ENCODE measurements at regions not wholly inside any gene's neighbourhood (a gene's known extent, or its start where the extent isn't known, plus 50 kb on each side); places are given as distances from the start of the nearest gene placed in this dataset.

DNA sequence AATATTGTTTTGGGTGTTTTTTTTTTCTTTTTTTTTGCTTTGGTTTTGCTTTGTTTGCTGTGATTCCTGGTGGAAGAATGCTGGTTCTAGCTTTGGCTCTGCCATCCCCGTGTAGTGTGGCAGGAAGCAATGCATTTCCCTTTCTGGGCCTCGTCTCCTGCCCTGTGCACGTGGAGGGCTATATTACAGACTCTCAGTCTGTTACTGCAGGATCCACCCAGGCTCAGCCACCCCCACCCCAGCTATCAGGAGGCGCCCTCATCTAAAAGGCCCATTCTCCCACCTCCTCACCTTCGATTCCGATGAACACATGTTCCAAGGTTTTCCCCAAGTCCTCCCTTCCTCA lies 152.3 kb downstream of the TFCP2L1 start:
- BruUV-seq (replicated peaks): no TSS peak
- H3K4me3 ChIP-seq: no peak overlapping the region
- H3F3A ChIP-seq (ENCODE audit: insufficient read depth, low read depth): peaks cover 3% of the 10 kb centered on the region; the same call in 1 of the 2 replicates
- POLR2A ChIA-PET (ENCODE audit: unreplicated experiment): no interaction called here
- intact Hi-C loops (cut with micrococcal nuclease; ENCODE audit: unreplicated experiment): no loop called here
- DNase-seq: no peak
- no peaks in the 10 kb centered on the region for H3K36me3 ChIP-seq (ENCODE audit: low read depth)
- no peaks in the 10 kb centered on the region for H3K9me2 ChIP-seq (ENCODE audit: insufficient read depth)
- no peaks in the 10 kb centered on the region for H3K27me3 ChIP-seq (ENCODE audit: insufficient read depth, low read depth)
- H3K79me2 ChIP-seq (ENCODE audit: low read depth): no peaks in the 10 kb centered on the region
- no peaks in the 10 kb centered on the region for H4K20me1 ChIP-seq (ENCODE audit: insufficient read depth)
- CTCF ChIA-PET: no interaction called here
- TF ChIP-seq, protein P1, sequence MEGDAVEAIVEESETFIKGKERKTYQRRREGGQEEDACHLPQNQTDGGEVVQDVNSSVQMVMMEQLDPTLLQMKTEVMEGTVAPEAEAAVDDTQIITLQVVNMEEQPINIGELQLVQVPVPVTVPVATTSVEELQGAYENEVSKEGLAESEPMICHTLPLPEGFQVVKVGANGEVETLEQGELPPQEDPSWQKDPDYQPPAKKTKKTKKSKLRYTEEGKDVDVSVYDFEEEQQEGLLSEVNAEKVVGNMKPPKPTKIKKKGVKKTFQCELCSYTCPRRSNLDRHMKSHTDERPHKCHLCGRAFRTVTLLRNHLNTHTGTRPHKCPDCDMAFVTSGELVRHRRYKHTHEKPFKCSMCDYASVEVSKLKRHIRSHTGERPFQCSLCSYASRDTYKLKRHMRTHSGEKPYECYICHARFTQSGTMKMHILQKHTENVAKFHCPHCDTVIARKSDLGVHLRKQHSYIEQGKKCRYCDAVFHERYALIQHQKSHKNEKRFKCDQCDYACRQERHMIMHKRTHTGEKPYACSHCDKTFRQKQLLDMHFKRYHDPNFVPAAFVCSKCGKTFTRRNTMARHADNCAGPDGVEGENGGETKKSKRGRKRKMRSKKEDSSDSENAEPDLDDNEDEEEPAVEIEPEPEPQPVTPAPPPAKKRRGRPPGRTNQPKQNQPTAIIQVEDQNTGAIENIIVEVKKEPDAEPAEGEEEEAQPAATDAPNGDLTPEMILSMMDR (conservative IDR thresholded peaks at IDR 0.05): no peak
- no peak overlapping the region for H3K27ac ChIP-seq
- no peaks in the 10 kb centered on the region for H3K9me3 ChIP-seq (ENCODE audit: insufficient read depth, low read depth)
- no peak overlapping the region for H2AFZ ChIP-seq
- H3K4me2 ChIP-seq: no peak overlapping the region
- peaks cover 6% of the 10 kb centered on the region for H3K4me1 ChIP-seq (replicated peaks; ENCODE audit: insufficient read depth)

DNA sequence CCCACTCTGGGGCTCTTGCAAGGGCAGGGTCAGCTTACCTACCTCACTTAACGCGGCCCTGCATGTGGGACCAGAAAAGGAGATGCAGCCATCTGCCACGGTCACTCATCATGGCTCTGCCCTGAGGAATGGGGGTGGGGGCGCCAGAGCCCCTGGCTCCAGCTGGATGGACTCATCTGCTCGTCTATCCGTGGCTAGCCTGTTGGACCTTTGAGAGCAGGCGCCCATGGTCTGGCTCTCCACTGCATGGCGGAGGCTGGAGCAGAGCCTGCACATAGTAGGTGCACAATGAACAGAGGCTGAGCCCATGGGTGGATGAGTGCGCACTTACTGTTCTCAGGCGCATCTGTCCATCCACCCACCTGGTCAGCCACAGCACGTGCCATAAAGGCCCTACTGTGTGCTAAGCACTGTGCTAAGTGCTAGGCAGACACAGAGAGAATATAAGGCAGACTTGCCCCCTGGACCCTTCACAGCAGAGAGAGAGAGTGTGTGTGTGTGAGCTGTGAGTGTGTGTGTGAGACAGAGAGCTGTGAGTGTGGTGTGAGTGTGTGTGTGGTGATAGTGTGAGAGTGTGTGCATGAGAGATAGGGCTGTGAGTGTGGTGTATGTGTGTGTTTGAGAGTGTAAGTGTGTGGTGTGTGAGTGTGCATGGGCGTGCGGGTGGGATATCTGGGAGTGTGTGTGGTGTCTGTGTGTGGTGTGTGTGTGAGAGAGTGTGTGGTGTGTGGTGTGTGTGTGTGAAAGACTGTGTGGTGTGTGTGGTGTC lies 151.3 kb downstream of the TFCP2L1 start:
- ChIA-PET CTCF (no interaction called here), POLR2A (ENCODE audit: unreplicated experiment) (no interaction called here)
- no TSS peak for BruUV-seq (replicated peaks)

DNA sequence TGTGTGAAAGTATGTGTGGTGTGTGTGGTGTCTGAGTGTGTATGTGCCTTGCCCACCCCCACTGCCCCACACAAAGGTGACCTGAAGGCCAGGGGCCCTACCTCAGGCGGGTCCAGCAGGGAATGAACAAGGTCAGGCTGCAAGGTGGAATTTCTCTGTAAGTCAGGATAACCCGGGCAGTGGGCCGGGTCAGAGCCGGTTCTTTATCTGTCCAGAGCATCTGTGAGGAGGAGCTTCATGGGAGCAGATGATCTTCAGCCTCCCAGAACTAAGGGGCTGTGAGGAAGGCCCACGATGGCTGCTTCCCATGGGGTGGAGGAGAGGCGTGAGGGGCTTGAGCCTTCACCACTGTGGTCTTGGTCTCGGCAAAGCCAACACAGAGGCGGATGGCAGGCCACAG lies 150.3 kb downstream of the TFCP2L1 start:
- Histone ChIP-seq H3K4me1 (replicated peaks; ENCODE audit: insufficient read depth) (no peaks in the 10 kb centered on the region), H3K79me2 (ENCODE audit: low read depth) (no peaks in the 10 kb centered on the region), H3K4me2 (no peak overlapping the region), H4K20me1 (ENCODE audit: insufficient read depth) (no peaks in the 10 kb centered on the region), H3K27ac (no peak overlapping the region), H3F3A (ENCODE audit: insufficient read depth, low read depth) (peaks cover 1% of the 10 kb centered on the region; the same call in 1 of the 2 replicates), H2AFZ (no peak overlapping the region), H3K36me3 (ENCODE audit: low read depth) (no peaks in the 10 kb centered on the region), H3K9me3 (ENCODE audit: insufficient read depth, low read depth) (peaks cover 2% of the 10 kb centered on the region; the same call in 1 of the 2 replicates), H3K27me3 (ENCODE audit: insufficient read depth, low read depth) (no peaks in the 10 kb centered on the region), H3K4me3 (no peak overlapping the region), H3K9me2 (ENCODE audit: insufficient read depth) (no peaks in the 10 kb centered on the region)
- intact Hi-C loops (cut with micrococcal nuclease; ENCODE audit: unreplicated experiment): no loop called here
- CTCF ChIA-PET: no interaction called here
- no peak for TF ChIP-seq EZH2 (IDR thresholded peaks at IDR 0.05; ENCODE audit: low read depth)
- TF ChIP-seq, protein P1 (conservative IDR thresholded peaks at IDR 0.05): no peak
- POLR2A ChIA-PET (ENCODE audit: unreplicated experiment): interaction anchor here (0.6 kb wide), 1 partner anchor 1882 kb away, joined by 3 read pairs; no protein-coding TSS in a partner anchor
- no peak for DNase-seq
- BruUV-seq (replicated peaks): no TSS peak

More for the DNA sequence above, 151.3 kb downstream of the TFCP2L1 start:
- no peak overlapping the region for H2AFZ ChIP-seq
- H3K9me3 ChIP-seq (ENCODE audit: insufficient read depth, low read depth): no peaks in the 10 kb centered on the region
- intact Hi-C loops (cut with micrococcal nuclease; ENCODE audit: unreplicated experiment): no loop called here
- H3K4me2 ChIP-seq: no peak overlapping the region
- no peaks in the 10 kb centered on the region for H3K9me2 ChIP-seq (ENCODE audit: insufficient read depth)
- H3K4me3 ChIP-seq: no peak overlapping the region
- no peak for DNase-seq
- H3K27ac ChIP-seq: no peak overlapping the region
- no peaks in the 10 kb centered on the region for H3K27me3 ChIP-seq (ENCODE audit: insufficient read depth, low read depth)
- no peaks in the 10 kb centered on the region for H4K20me1 ChIP-seq (ENCODE audit: insufficient read depth)
- TF ChIP-seq EZH2 (IDR thresholded peaks at IDR 0.05; ENCODE audit: low read depth): no peak
- TF ChIP-seq, protein P1 (conservative IDR thresholded peaks at IDR 0.05): no peak
- H3K79me2 ChIP-seq (ENCODE audit: low read depth): no peaks in the 10 kb centered on the region
- no peaks in the 10 kb centered on the region for H3K4me1 ChIP-seq (replicated peaks; ENCODE audit: insufficient read depth)
- no peaks in the 10 kb centered on the region for H3K36me3 ChIP-seq (ENCODE audit: low read depth)
- H3F3A ChIP-seq (ENCODE audit: insufficient read depth, low read depth): no peaks in the 10 kb centered on the region
